ENCODE measurements at regions not wholly inside any gene's neighbourhood (a gene's known extent, or its start where the extent isn't known, plus 50 kb on each side); places are given as distances from the start of the nearest gene placed in this dataset.

DNA sequence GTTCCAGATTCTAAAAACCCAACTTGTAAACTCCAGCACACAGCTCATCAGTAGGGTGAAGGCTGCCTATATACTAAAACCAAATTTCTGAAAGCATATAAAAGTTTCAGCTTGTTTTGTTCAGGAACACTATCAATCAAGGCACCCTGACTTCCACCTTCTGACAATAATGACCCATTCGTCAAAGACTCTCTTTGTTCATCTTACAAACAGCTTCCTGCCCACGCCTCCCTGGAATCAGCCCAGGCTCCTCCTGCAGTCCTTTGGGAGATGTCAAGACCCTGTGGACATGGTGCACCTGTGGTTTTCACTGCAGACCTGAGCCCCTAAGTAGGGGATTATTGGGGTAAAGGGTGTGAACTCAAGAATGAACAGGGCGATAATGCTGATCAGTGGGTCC, 178.9 kb upstream of the CAMK1G start:
- no peak for TF ChIP-seq CTCF (conservative IDR thresholded peaks at IDR 0.05)
- TF ChIP-seq EZH2 (IDR thresholded peaks at IDR 0.05; ENCODE audit: low read depth): no peak

Data from PC-9 (cell line).